Subcutaneous abdominal adipose tissue (tissue), 5 donors: ENCODE measurements at regions not wholly inside any gene's neighbourhood (a gene's known extent, or its start where the extent isn't known, plus 50 kb on each side); places are given as distances from the start of the nearest gene placed in this dataset.

Source experiments
- H3K27ac ChIP-seq: one replicate; pipeline ENCODE4 v1.7.0; 2013; ENCODE audit warnings: low read depth, mild to moderate bottlenecking, inconsistent platforms, low read length, moderate library complexity
- H3K27me3 ChIP-seq, 5 donors: one replicate each; pipeline ENCODE4 v1.7.0; 2013; ENCODE audit warnings: low read length in 5 of 5, inconsistent platforms in 1 of 5; ENCODE audit not compliant: control insufficient read depth in 5 of 5, insufficient read depth in 4 of 5
- H3K36me3 ChIP-seq, 5 donors: one replicate each; pipeline ENCODE4 v1.7.0; 2013; ENCODE audit warnings: low read length in 5 of 5; ENCODE audit not compliant: control insufficient read depth in 5 of 5, insufficient read depth in 5 of 5
- H3K4me1 ChIP-seq, 5 donors: one replicate each; pipeline ENCODE4 v1.7.0; 2013; ENCODE audit warnings: low read length in 5 of 5, mild to moderate bottlenecking in 3 of 5, moderate library complexity in 1 of 5; ENCODE audit not compliant: control insufficient read depth in 5 of 5, insufficient read depth in 5 of 5
- H3K4me3 ChIP-seq, 5 donors: one replicate each; pipeline ENCODE4 v1.7.0; 2013; ENCODE audit warnings: low read length in 5 of 5, low read depth in 1 of 5
- H3K9ac ChIP-seq, 5 donors: one replicate each; pipeline ENCODE4 v1.7.0; 2013; ENCODE audit warnings: low read length in 5 of 5, mild to moderate bottlenecking in 4 of 5, moderate library complexity in 3 of 5
- H3K9me3 ChIP-seq, 5 donors: one replicate each; pipeline ENCODE4 v1.7.0; 2013; ENCODE audit warnings: low read length in 5 of 5; ENCODE audit not compliant: control insufficient read depth in 5 of 5
- donor health status: healthy.
- donor health status: healthy.
- donor health status: healthy.
- donor health status: healthy.
- donor health status: healthy.

GRCh38 chr18:38956068-38956467 is 1390.5 kb upstream of the CELF4 start:
- Histone ChIP-seq H3K9ac (no peak overlapping the region), H3K9me3 (no peaks in the 10 kb centered on the region), H3K4me3 (no peak overlapping the region), H3K4me1 (no peaks in the 10 kb centered on the region), H3K36me3 (no peaks in the 10 kb centered on the region), H3K27ac (no peak overlapping the region), H3K27me3 (no peaks in the 10 kb centered on the region)

- Histone ChIP-seq H3K9ac (no peak overlapping the region), H3K4me3 (no peak overlapping the region), H3K27me3 (no peaks in the 10 kb centered on the region), H3K9me3 (no peaks in the 10 kb centered on the region), H3K4me1 (no peaks in the 10 kb centered on the region), H3K27ac (no peak overlapping the region), H3K36me3 (no peaks in the 10 kb centered on the region)
These were observed 1386.0 kb upstream of the CELF4 start for GRCh38 chr18:38951633-38952032.

DNA sequence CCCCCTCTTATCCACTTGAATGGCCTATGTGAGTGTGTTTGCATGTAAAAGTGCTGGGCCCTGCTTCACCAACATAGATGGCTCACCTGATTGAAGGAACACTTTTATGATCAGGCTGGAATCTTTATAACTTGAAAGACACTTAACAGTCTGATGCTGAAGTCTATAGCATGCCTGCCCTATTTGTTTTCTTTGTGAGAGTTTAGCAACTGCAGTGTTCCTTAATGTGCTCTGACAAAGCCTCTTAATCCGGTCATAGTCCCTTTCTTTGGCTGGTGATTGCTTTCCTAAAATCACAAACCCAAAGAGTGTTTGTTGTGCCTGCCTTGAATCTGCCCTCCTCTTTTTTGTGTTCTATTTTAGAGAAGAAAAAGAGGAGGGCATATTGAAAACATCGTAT is 1382.8 kb upstream of the CELF4 start:
- Histone ChIP-seq H3K4me1 (no peaks in the 10 kb centered on the region), H3K9ac (no peak overlapping the region), H3K4me3 (no peak overlapping the region), H3K36me3 (no peaks in the 10 kb centered on the region), H3K9me3 (peaks cover 0 to 7% (median 0%) of the 10 kb centered on the region in 5 donors), H3K27me3 (no peaks in the 10 kb centered on the region), H3K27ac (no peak overlapping the region)

- Histone ChIP-seq H3K27ac (no peak overlapping the region), H3K27me3 (no peaks in the 10 kb centered on the region), H3K9ac (no peak overlapping the region), H3K36me3 (no peaks in the 10 kb centered on the region), H3K4me3 (no peak overlapping the region), H3K4me1 (peaks cover 0 to 6% (median 0%) of the 10 kb centered on the region in 5 donors), H3K9me3 (peaks cover 0 to 13% (median 2%) of the 10 kb centered on the region in 5 donors)
These were observed 1378.9 kb upstream of the CELF4 start for GRCh38 chr18:38944446-38945024.

GRCh38 chr18:38941711-38942561 is 1376.3 kb upstream of the CELF4 start:
- Histone ChIP-seq H3K36me3 (no peaks in the 10 kb centered on the region), H3K27ac (no peak overlapping the region), H3K4me3 (peak overlapping the region in 1 of 5 donors; percentile 45), H3K9ac (no peak overlapping the region), H3K9me3 (peaks cover 0 to 13% (median 2%) of the 10 kb centered on the region in 5 donors), H3K27me3 (no peaks in the 10 kb centered on the region), H3K4me1 (peaks cover 0 to 6% (median 0%) of the 10 kb centered on the region in 5 donors)

GRCh38 chr18:38940863-38941531 is 1375.4 kb upstream of the CELF4 start:
- H3K9me3 ChIP-seq, result peaks cover 0 to 13% (median 2%) of the 10 kb centered on the region in 5 donors
- no peaks in the 10 kb centered on the region for H3K36me3 ChIP-seq
- peaks cover 0 to 6% (median 0%) of the 10 kb centered on the region in 5 donors for H3K4me1 ChIP-seq
- no peak overlapping the region for H3K9ac ChIP-seq
- H3K27me3 ChIP-seq, result no peaks in the 10 kb centered on the region
- peak overlapping the region in 3 of 5 donors; percentile 2 to 45 (median 20) for H3K4me3 ChIP-seq
- H3K27ac ChIP-seq, result no peak overlapping the region

DNA sequence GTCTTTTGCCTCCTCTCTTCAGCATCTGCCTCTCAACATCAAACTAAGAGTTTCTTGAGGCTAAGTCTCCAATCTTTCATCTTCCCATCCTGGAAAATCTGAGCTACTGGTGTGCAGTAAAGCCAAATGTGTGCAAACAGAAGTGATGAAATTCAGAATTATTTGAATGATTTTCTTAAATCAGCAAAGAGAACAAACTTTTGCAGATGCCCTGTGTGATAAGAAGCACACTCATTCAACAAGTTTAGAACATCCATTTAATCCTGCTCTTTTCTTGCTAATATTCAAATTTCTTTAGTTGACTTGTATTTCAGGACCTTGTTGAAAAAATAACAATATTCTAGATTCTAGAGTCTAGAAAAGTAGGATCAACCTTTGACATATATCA is 1374.9 kb upstream of the CELF4 start:
- Histone ChIP-seq H3K27ac (no peak overlapping the region), H3K4me3 (no peak overlapping the region), H3K27me3 (no peaks in the 10 kb centered on the region), H3K36me3 (no peaks in the 10 kb centered on the region), H3K9ac (no peak overlapping the region), H3K9me3 (peaks cover 0 to 13% (median 2%) of the 10 kb centered on the region in 5 donors), H3K4me1 (peaks cover 0 to 6% (median 0%) of the 10 kb centered on the region in 5 donors)

DNA sequence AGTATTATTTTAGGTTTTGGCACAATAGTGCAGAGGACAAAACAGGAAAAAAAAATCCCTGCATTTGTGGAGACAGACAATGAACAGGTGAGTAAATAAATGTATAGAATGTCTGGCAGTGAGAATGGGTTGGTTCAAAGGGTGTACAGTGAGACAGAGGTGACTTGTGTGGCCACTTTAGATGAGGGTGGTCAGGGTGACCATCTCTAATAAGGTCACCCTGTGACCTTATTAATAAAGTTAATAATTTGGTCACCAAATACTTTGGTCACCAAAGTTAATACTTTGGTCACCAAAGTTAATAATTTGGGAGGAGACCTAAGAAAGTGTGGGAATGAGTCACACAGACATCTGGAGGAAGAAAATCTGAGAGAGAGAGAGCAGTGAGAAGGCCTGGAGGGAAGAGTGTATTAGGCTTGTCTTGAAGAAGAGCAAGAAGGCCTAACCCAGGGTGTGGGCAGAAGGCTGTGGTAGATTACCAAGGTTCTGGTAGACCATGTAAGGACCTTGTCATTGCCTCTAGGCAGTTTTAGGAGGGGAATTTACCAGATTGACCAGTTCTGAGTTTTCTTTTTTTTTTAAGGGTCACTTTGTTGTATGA is 1368.4 kb upstream of the CELF4 start:
- Histone ChIP-seq H3K4me3 (no peak overlapping the region), H3K27me3 (no peaks in the 10 kb centered on the region), H3K27ac (no peak overlapping the region), H3K9ac (no peak overlapping the region), H3K36me3 (no peaks in the 10 kb centered on the region), H3K9me3 (no peaks in the 10 kb centered on the region), H3K4me1 (no peaks in the 10 kb centered on the region)

- no peak overlapping the region for H3K9ac ChIP-seq
- no peaks in the 10 kb centered on the region for H3K9me3 ChIP-seq
- no peaks in the 10 kb centered on the region for H3K36me3 ChIP-seq
- H3K4me1 ChIP-seq, result no peaks in the 10 kb centered on the region
- H3K4me3 ChIP-seq, result no peak overlapping the region
- H3K27me3 ChIP-seq, result no peaks in the 10 kb centered on the region
- no peak overlapping the region for H3K27ac ChIP-seq
These were observed 1367.7 kb upstream of the CELF4 start for GRCh38 chr18:38933322-38933721.

GRCh38 chr18:38932752-38933151 is 1367.2 kb upstream of the CELF4 start:
- H3K9me3 ChIP-seq, result no peaks in the 10 kb centered on the region
- H3K27ac ChIP-seq, result no peak overlapping the region
- no peaks in the 10 kb centered on the region for H3K4me1 ChIP-seq

More at GRCh38 chr18:38932752-38933151, 1367.2 kb upstream of the CELF4 start:
- no peak overlapping the region for H3K4me3 ChIP-seq
- H3K9ac ChIP-seq, result no peak overlapping the region
- no peaks in the 10 kb centered on the region for H3K27me3 ChIP-seq
- H3K36me3 ChIP-seq, result no peaks in the 10 kb centered on the region
